HepG2 (cell line): ENCODE measurements at regions not wholly inside any gene's neighbourhood (a gene's known extent, or its start where the extent isn't known, plus 50 kb on each side); places are given as distances from the start of the nearest gene placed in this dataset.

Source experiments
- AGO1 ChIP-seq: fragments of 200-400 bp; formaldehyde crosslinking; IDR thresholded peaks from 2 replicates; pipeline ENCODE4 v1.6.1; 2017; ENCODE audit warnings: mild to moderate bottlenecking, low read depth, low read length, moderate library complexity; ENCODE audit not compliant: poor library complexity, severe bottlenecking
- CCDC6 ChIP-seq: sonication (generic); formaldehyde crosslinking; IDR thresholded peaks from 2 replicates; pipeline ENCODE4 v1.8.1; 2022; ENCODE audit warnings: mild to moderate bottlenecking, missing genetic modification reagents, moderate library complexity
- DMAP1 ChIP-seq: IDR thresholded peaks from 2 replicates; pipeline ENCODE4 v1.6.1; 2016
- MIER3 ChIP-seq: IDR thresholded peaks from 2 replicates; pipeline ENCODE4 v1.6.1; 2016; ENCODE audit warnings: missing compliant biosample characterization, borderline replicate concordance
- NFE2L2 ChIP-seq: fragments of 150-350 bp; IDR thresholded peaks from 2 replicates; pipeline ENCODE4 v1.6.1; 2014; ENCODE audit warnings: low read length
- POGZ ChIP-seq: sonication (generic); formaldehyde crosslinking; IDR thresholded peaks from 2 replicates; pipeline ENCODE4 v1.4.0; 2020; ENCODE audit warnings: mild to moderate bottlenecking, missing genetic modification reagents
- PRDM10 ChIP-seq: sonication (generic); formaldehyde crosslinking; IDR thresholded peaks from 2 replicates; pipeline ENCODE4 v1.4.0; 2020; ENCODE audit warnings: low read depth, missing genetic modification reagents
- SAP130 ChIP-seq: IDR thresholded peaks from 2 replicates; pipeline ENCODE4 v1.6.1; 2016; ENCODE audit warnings: low read depth
- SETDB1 ChIP-seq: sonication (generic); formaldehyde crosslinking; IDR thresholded peaks from 2 replicates; pipeline ENCODE4 v1.5.1; 2020; ENCODE audit warnings: missing genetic modification reagents, mild to moderate bottlenecking, borderline replicate concordance
- TFAP4 ChIP-seq: sonication (generic); IDR thresholded peaks from 2 replicates; pipeline ENCODE4 v1.6.1; 2016; ENCODE audit warnings: low read depth, borderline replicate concordance
- THAP9 ChIP-seq: sonication (generic); formaldehyde crosslinking; IDR thresholded peaks from 2 replicates; pipeline ENCODE4; 2020; ENCODE audit warnings: missing genetic modification reagents, mild to moderate bottlenecking, borderline replicate concordance
- ZNF362 ChIP-seq: sonication (generic); formaldehyde crosslinking; IDR thresholded peaks from 2 replicates; pipeline ENCODE4 v1.4.0; 2020; ENCODE audit warnings: missing genetic modification reagents, mild to moderate bottlenecking, borderline replicate concordance
- ZNF597 ChIP-seq: sonication (generic); formaldehyde crosslinking; IDR thresholded peaks from 2 replicates; pipeline ENCODE4 v1.5.0; 2020; ENCODE audit warnings: missing genetic modification reagents
- ZNF605 ChIP-seq: sonication (generic); formaldehyde crosslinking; IDR thresholded peaks from 2 replicates; pipeline ENCODE4 v1.8.0; 2022; ENCODE audit warnings: mild to moderate bottlenecking, missing genetic modification reagents

- TF ChIP-seq PRDM10 (CRISPR knock-in tag) = no peak
- peak; percentile 45; the same call in 1 of the 2 replicates for TF ChIP-seq POGZ (CRISPR knock-in tag)
- TF ChIP-seq NFE2L2 = 0 out of 2 replicates have a peak, but pooled peaks have one; percentile 30
- TF ChIP-seq SETDB1 (CRISPR knock-in tag) = no peak
- no peak for TF ChIP-seq ZNF605 (CRISPR knock-in tag)
- no peak for TF ChIP-seq ZNF362 (CRISPR knock-in tag)
- TF ChIP-seq SAP130 = peak; percentile 23
- no peak for TF ChIP-seq DMAP1
- TF ChIP-seq ZNF597 = no peak
- TF ChIP-seq AGO1 = no peak
- peak; percentile 43; the same call in 1 of the 2 replicates for TF ChIP-seq TFAP4
- TF ChIP-seq MIER3 (CRISPR knock-in tag) = no peak
- TF ChIP-seq THAP9 = no peak
- TF ChIP-seq CCDC6 (CRISPR knock-in tag) = no peak
Measured at GRCh38 chr6:12363651-12364381, 73.7 kb downstream of the EDN1 start (continued).
